A549 (cell line): ENCODE measurements at regions not wholly inside any gene's neighbourhood (a gene's known extent, or its start where the extent isn't known, plus 50 kb on each side); places are given as distances from the start of the nearest gene placed in this dataset.

Experiments
- CBX8 ChIP-seq: fragments of 200-600 bp; sonication (generic); IDR thresholded peaks from 2 replicates; pipeline ENCODE4 v1.6.1; 2016
- CEBPB ChIP-seq, 2 experiments: fragments of >200 bp in 1 of 2; sonication (Bioruptor Twin) in 1 of 2; formaldehyde crosslinking in 1 of 2; IDR thresholded peaks; 2 replicates each; pipeline ENCODE4 v1.6.1; 2012 to 2016
- JUNB ChIP-seq: fragments of >200 bp; sonication (Bioruptor Twin); formaldehyde crosslinking; IDR thresholded peaks from 2 replicates; pipeline ENCODE4 v1.6.1; 2016
- KDM1A ChIP-seq: fragments of 200-600 bp; sonication (generic); IDR thresholded peaks from 2 replicates; pipeline ENCODE4 v1.6.1; 2016; ENCODE audit warnings: low read depth, mild to moderate bottlenecking
- NFE2L2 ChIP-seq: fragments of 150-350 bp; conservative IDR thresholded peaks from 2 replicates; pipeline ENCODE4 v1.6.1; 2014; ENCODE audit warnings: low read length
- NPAS2 ChIP-seq: fragments of 250-450 bp; sonication (Bioruptor Pico); IDR thresholded peaks from 2 replicates; pipeline ENCODE4 v1.8.0; 2022; ENCODE audit warnings: mild to moderate bottlenecking, moderate library complexity, borderline replicate concordance
- NR3C1 ChIP-seq: fragments of >200 bp; sonication (Bioruptor Twin); formaldehyde crosslinking; IDR thresholded peaks from 3 replicates; pipeline ENCODE4 v1.6.1; 2017
- POLR2A ChIP-seq: IDR thresholded peaks from 2 replicates; pipeline ENCODE4 v1.6.1; 2012; ENCODE audit warnings: mild to moderate bottlenecking, low read length
- RFX5 ChIP-seq: fragments of 450-650 bp; IDR thresholded peaks from 2 replicates; pipeline ENCODE4 v1.7.1; 2014; ENCODE audit warnings: antibody characterized with exemption, mild to moderate bottlenecking, moderate library complexity
- SMC3 ChIP-seq: fragments of >200 bp; sonication (Bioruptor Twin); formaldehyde crosslinking; IDR thresholded peaks from 3 replicates; pipeline ENCODE4 v1.6.1; 2018; ENCODE audit warnings: inconsistent platforms
- TF ChIP-seq, protein P1 (sequence below): fragments of 200-600 bp; sonication (generic); IDR thresholded peaks from 2 replicates; pipeline ENCODE4 v1.6.1; 2016; ENCODE audit warnings: antibody characterized with exemption, mild to moderate bottlenecking, moderate library complexity
- TF ChIP-seq, protein P2 (sequence below): fragments of >200 bp; sonication (Bioruptor Twin); formaldehyde crosslinking; IDR thresholded peaks from 3 replicates; pipeline ENCODE4 v1.5.1; 2016

DNA sequence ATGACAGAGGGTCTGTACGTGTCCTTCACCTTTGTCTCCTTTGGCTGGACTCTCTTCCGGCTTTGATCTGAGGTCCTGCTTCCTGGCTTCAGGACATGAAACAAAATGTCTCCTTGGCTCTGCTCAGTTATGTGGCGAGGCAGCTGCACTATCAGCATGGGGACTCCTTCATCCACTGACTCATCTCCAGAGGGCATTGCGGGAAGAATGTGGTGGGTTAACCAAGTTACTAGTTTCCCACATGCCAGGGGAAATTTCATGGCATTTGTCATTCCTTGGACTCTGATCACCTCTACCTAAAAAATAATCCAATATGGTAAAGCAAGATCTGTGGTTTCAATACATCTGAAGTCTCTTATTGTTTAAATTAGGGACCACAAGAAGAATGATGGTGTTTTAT, 259.7 kb downstream of the MED10 start:
- no peak for TF ChIP-seq RFX5
- TF ChIP-seq POLR2A = no peak
- TF ChIP-seq, protein P1, sequence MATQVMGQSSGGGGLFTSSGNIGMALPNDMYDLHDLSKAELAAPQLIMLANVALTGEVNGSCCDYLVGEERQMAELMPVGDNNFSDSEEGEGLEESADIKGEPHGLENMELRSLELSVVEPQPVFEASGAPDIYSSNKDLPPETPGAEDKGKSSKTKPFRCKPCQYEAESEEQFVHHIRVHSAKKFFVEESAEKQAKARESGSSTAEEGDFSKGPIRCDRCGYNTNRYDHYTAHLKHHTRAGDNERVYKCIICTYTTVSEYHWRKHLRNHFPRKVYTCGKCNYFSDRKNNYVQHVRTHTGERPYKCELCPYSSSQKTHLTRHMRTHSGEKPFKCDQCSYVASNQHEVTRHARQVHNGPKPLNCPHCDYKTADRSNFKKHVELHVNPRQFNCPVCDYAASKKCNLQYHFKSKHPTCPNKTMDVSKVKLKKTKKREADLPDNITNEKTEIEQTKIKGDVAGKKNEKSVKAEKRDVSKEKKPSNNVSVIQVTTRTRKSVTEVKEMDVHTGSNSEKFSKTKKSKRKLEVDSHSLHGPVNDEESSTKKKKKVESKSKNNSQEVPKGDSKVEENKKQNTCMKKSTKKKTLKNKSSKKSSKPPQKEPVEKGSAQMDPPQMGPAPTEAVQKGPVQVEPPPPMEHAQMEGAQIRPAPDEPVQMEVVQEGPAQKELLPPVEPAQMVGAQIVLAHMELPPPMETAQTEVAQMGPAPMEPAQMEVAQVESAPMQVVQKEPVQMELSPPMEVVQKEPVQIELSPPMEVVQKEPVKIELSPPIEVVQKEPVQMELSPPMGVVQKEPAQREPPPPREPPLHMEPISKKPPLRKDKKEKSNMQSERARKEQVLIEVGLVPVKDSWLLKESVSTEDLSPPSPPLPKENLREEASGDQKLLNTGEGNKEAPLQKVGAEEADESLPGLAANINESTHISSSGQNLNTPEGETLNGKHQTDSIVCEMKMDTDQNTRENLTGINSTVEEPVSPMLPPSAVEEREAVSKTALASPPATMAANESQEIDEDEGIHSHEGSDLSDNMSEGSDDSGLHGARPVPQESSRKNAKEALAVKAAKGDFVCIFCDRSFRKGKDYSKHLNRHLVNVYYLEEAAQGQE = no peak
- TF ChIP-seq, protein P2, sequence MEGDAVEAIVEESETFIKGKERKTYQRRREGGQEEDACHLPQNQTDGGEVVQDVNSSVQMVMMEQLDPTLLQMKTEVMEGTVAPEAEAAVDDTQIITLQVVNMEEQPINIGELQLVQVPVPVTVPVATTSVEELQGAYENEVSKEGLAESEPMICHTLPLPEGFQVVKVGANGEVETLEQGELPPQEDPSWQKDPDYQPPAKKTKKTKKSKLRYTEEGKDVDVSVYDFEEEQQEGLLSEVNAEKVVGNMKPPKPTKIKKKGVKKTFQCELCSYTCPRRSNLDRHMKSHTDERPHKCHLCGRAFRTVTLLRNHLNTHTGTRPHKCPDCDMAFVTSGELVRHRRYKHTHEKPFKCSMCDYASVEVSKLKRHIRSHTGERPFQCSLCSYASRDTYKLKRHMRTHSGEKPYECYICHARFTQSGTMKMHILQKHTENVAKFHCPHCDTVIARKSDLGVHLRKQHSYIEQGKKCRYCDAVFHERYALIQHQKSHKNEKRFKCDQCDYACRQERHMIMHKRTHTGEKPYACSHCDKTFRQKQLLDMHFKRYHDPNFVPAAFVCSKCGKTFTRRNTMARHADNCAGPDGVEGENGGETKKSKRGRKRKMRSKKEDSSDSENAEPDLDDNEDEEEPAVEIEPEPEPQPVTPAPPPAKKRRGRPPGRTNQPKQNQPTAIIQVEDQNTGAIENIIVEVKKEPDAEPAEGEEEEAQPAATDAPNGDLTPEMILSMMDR = no peak
- TF ChIP-seq KDM1A = no peak
- TF ChIP-seq NPAS2 (CRISPR knock-in tag) = no peak
- TF ChIP-seq NFE2L2 = no peak
- TF ChIP-seq CEBPB (IDR thresholded peaks at IDR 0.05) = no peak
- TF ChIP-seq SMC3 = no peak
- TF ChIP-seq CBX8 = no peak
- TF ChIP-seq JUNB = no peak
- TF ChIP-seq NR3C1 = no peak
